GM21529 (cell line): ENCODE measurements at regions not wholly inside any gene's neighbourhood (a gene's known extent, or its start where the extent isn't known, plus 50 kb on each side); places are given as distances from the start of the nearest gene placed in this dataset.
"Not testable (repeated sequence)": the region's sequence is repeated elsewhere in the genome, so short reads cannot be mapped to it uniquely, and the experiment has no call there.

ENCODE experiments used
- ATAC-seq: cut with Tn5 transposase; IDR thresholded peaks from one replicate; pipeline ENCODE4 v1.9.1; 2021; ENCODE audit not compliant: unreplicated experiment

GRCh38 chr6:25150863-25151262 is 128.3 kb upstream of the CARMIL1 start:
- no peak for ATAC-seq

- no peak for ATAC-seq
Observed at GRCh38 chr6:25153079-25153478, 126.1 kb upstream of the CARMIL1 start.

GRCh38 chr6:25154034-25154596 is 125.1 kb upstream of the CARMIL1 start:
- ATAC-seq: no peak

- no peak for ATAC-seq
Observed at GRCh38 chr6:25155211-25155610, 124.0 kb upstream of the CARMIL1 start.

- no peak for ATAC-seq
Observed at GRCh38 chr6:25156123-25156522, 123.1 kb upstream of the CARMIL1 start.

- ATAC-seq: no peak
Observed at GRCh38 chr6:25157183-25157582, 122.0 kb upstream of the CARMIL1 start.

GRCh38 chr6:25157842-25158241 is 121.3 kb upstream of the CARMIL1 start:
- no peak for ATAC-seq

GRCh38 chr6:25160134-25160533 is 119.0 kb upstream of the CARMIL1 start:
- ATAC-seq: not testable (repeated sequence)

GRCh38 chr6:25165177-25165576 is 114.0 kb upstream of the CARMIL1 start:
- ATAC-seq: no peak

- no peak for ATAC-seq
Observed at GRCh38 chr6:25165800-25166199, 113.4 kb upstream of the CARMIL1 start.

GRCh38 chr6:25166955-25167748 is 112.0 kb upstream of the CARMIL1 start:
- ATAC-seq: no peak

GRCh38 chr6:25167961-25168360 is 111.2 kb upstream of the CARMIL1 start:
- no peak for ATAC-seq

- ATAC-seq: no peak
Observed at GRCh38 chr6:25168637-25169036, 110.5 kb upstream of the CARMIL1 start.

- no peak for ATAC-seq
Observed at GRCh38 chr6:25169553-25169952, 109.6 kb upstream of the CARMIL1 start.

- ATAC-seq: no peak
Observed at GRCh38 chr6:25169961-25170360, 109.2 kb upstream of the CARMIL1 start.

GRCh38 chr6:25170640-25171039 is 108.5 kb upstream of the CARMIL1 start:
- no peak for ATAC-seq

GRCh38 chr6:25171301-25171700 is 107.9 kb upstream of the CARMIL1 start:
- no peak for ATAC-seq

- ATAC-seq: no peak
Observed at GRCh38 chr6:25172819-25173218, 106.4 kb upstream of the CARMIL1 start.

- no peak for ATAC-seq
Observed at GRCh38 chr6:25173246-25173645, 105.9 kb upstream of the CARMIL1 start.

- ATAC-seq: no peak
Observed at GRCh38 chr6:25173951-25174474, 105.2 kb upstream of the CARMIL1 start.

- ATAC-seq: no peak
Observed at GRCh38 chr6:25174678-25175077, 104.5 kb upstream of the CARMIL1 start.

- no peak for ATAC-seq
Observed at GRCh38 chr6:25175196-25175595, 104.0 kb upstream of the CARMIL1 start.
